ENCODE measurements at regions not wholly inside any gene's neighbourhood (a gene's known extent, or its start where the extent isn't known, plus 50 kb on each side); places are given as distances from the start of the nearest gene placed in this dataset.

GRCh38 chr2:142180820-142181533 lies 50.2 kb upstream of the LRP1B start:
- intact Hi-C loops (cut with micrococcal nuclease): no loop called here
- H3K4me1 ChIP-seq: peaks cover 6% of the 10 kb centered on the region

More at GRCh38 chr2:142180820-142181533, 50.2 kb upstream of the LRP1B start:
- no peak for DNase-seq
- H3K9me3 ChIP-seq (replicated peaks): no peaks in the 10 kb centered on the region
- no peaks in the 10 kb centered on the region for H3K36me3 ChIP-seq
- H3K27me3 ChIP-seq (ENCODE audit: low read depth): no peaks in the 10 kb centered on the region
- no peak overlapping the region for H3K27ac ChIP-seq (replicated peaks)
- no peak for TF ChIP-seq CTCF (IDR thresholded peaks at IDR 0.05; ENCODE audit: borderline replicate concordance)
- no peak overlapping the region for H3K4me3 ChIP-seq

All from left ventricle myocardium inferior (tissue), 1 donor.